ENCODE measurements at regions not wholly inside any gene's neighbourhood (a gene's known extent, or its start where the extent isn't known, plus 50 kb on each side); places are given as distances from the start of the nearest gene placed in this dataset.

DNA sequence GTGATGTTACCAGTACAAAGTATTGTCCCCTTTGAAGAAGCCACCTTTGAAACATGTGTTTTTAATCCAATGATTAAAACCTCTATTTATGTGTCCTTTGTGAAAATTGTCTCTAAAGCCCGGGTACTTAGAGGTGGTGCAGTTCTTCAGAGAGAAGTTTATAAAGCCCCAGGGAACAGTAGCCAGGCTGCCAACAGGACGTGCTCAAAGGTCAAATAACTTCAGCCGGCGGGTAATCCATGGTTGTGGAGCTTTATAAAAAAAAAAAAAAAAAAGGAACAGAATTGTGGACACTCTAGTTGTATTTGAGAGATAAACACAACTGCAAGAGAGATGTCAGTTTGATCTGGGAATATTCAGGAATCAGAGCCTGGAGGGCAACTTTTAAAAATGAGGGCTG is 57.9 kb upstream of the CTNND2 start:
- TF ChIP-seq CTCF (IDR thresholded peaks at IDR 0.05; ENCODE audit: insufficient read depth, low read length) (no peak), SPI1 (IDR thresholded peaks at IDR 0.05; ENCODE audit: borderline replicate concordance, low read depth) (no peak)
